ENCODE measurements at regions not wholly inside any gene's neighbourhood (a gene's known extent, or its start where the extent isn't known, plus 50 kb on each side); places are given as distances from the start of the nearest gene placed in this dataset.

- Histone ChIP-seq H3K27ac (no peak overlapping the region), H3K4me3 (no peak overlapping the region), H3K27me3 (replicated peaks in 1 of 7) (no peaks in the 10 kb centered on the region), H3K36me3 (peaks cover 0 to 11% (median 0%) of the 10 kb centered on the region in 6 donors), H3K9me3 (peaks cover 0 to 4% (median 0%) of the 10 kb centered on the region in 8 donors), H3K4me1 (no peaks in the 10 kb centered on the region)
- 77 to 100% (median 80%) methylated on average over 1 to 3 of the region's 3 CpGs for WGBS, 5 donors
- no peak for DNase-seq
- no peak for TF ChIP-seq POLR2A (IDR thresholded peaks at IDR 0.05)
- TF ChIP-seq POLR2AphosphoS5 (IDR thresholded peaks at IDR 0.05) = no peak
- TF ChIP-seq CTCF (IDR thresholded peaks at IDR 0.05 in 8 of 11, conservative IDR thresholded peaks at IDR 0.05 in 3 of 11) = no peak
- intact Hi-C loops (cut with DNase I; ENCODE audit: low total_unique reads) = no loop called here
Observed at GRCh38 chr19:34853369-34853768, 73.3 kb upstream of the ZNF30 start.

- Histone ChIP-seq H3K27me3 (replicated peaks in 1 of 7) (no peaks in the 10 kb centered on the region), H3K9me3 (peaks cover 0 to 4% (median 0%) of the 10 kb centered on the region in 8 donors), H3K4me3 (no peak overlapping the region), H3K36me3 (peaks cover 0 to 13% (median 0%) of the 10 kb centered on the region in 6 donors), H3K4me1 (no peaks in the 10 kb centered on the region), H3K27ac (no peak overlapping the region)
- intact Hi-C loops (cut with DNase I; ENCODE audit: low total_unique reads) = no loop called here
- WGBS, 5 donors = 69 to 88% (median 81%) methylated on average over 4 to 5 of the region's 5 CpGs
- TF ChIP-seq POLR2AphosphoS5 (IDR thresholded peaks at IDR 0.05) = no peak
- no peak for TF ChIP-seq POLR2A (IDR thresholded peaks at IDR 0.05)
- no peak for TF ChIP-seq CTCF (IDR thresholded peaks at IDR 0.05 in 8 of 11, conservative IDR thresholded peaks at IDR 0.05 in 3 of 11)
- DNase-seq = no peak
Observed at GRCh38 chr19:34852669-34853068, 74.0 kb upstream of the ZNF30 start.

GRCh38 chr19:34851277-34851804, 75.4 kb upstream of the ZNF30 start:
- Histone ChIP-seq H3K9me3 (peaks cover 0 to under 1% (median 0%) of the 10 kb centered on the region in 8 donors), H3K27ac (no peak overlapping the region), H3K4me3 (no peak overlapping the region), H3K27me3 (replicated peaks in 1 of 7) (no peaks in the 10 kb centered on the region), H3K4me1 (no peaks in the 10 kb centered on the region), H3K36me3 (peaks cover 0 to 13% (median 0%) of the 10 kb centered on the region in 6 donors)
- no peak for TF ChIP-seq CTCF (IDR thresholded peaks at IDR 0.05 in 8 of 11, conservative IDR thresholded peaks at IDR 0.05 in 3 of 11)
- TF ChIP-seq POLR2AphosphoS5 (IDR thresholded peaks at IDR 0.05) = no peak
- no peak for TF ChIP-seq POLR2A (IDR thresholded peaks at IDR 0.05)
- no peak for DNase-seq
- 83 to 91% (median 86%) methylated on average over 10 to 11 of the region's 11 CpGs for WGBS, 5 donors
- intact Hi-C loops (cut with DNase I; ENCODE audit: low total_unique reads) = no loop called here

GRCh38 chr19:34847393-34847792, 74.4 kb upstream of the ZNF599 start:
- no peak for DNase-seq
- H3K4me3 ChIP-seq = no peak overlapping the region
- no peak overlapping the region for H3K27ac ChIP-seq
- peaks cover 0 to 13% (median 0%) of the 10 kb centered on the region in 6 donors for H3K36me3 ChIP-seq
- WGBS, 5 donors = 62 to 68% (median 65%) methylated on average over 6 of the region's 6 CpGs
- no peaks in the 10 kb centered on the region for H3K4me1 ChIP-seq
- intact Hi-C loops (cut with DNase I; ENCODE audit: low total_unique reads) = no loop called here
- H3K27me3 ChIP-seq (replicated peaks in 1 of 7) = no peaks in the 10 kb centered on the region
- TF ChIP-seq POLR2A (IDR thresholded peaks at IDR 0.05) (no peak), CTCF (IDR thresholded peaks at IDR 0.05 in 8 of 11, conservative IDR thresholded peaks at IDR 0.05 in 3 of 11) (no peak), POLR2AphosphoS5 (IDR thresholded peaks at IDR 0.05) (no peak)
- H3K9me3 ChIP-seq = no peaks in the 10 kb centered on the region
